ENCODE measurements at regions not wholly inside any gene's neighbourhood (a gene's known extent, or its start where the extent isn't known, plus 50 kb on each side); places are given as distances from the start of the nearest gene placed in this dataset.

GRCh38 chr1:4061521-4062031 is 161.5 kb upstream of the C1orf174 start:
- no peak overlapping the region for H3K4me3 ChIP-seq (ENCODE audit: low read length)
- H3K36me3 ChIP-seq (ENCODE audit: control insufficient read depth, low read length), result no peaks in the 10 kb centered on the region
- H3K9me3 ChIP-seq (ENCODE audit: control insufficient read depth, insufficient read depth, low read length), result no peaks in the 10 kb centered on the region; the same call in 1 of the 2 replicates
- no peaks in the 10 kb centered on the region for H4K20me1 ChIP-seq (ENCODE audit: control insufficient read depth, insufficient read depth, low read depth, low read length)
- no peaks in the 10 kb centered on the region for H3K79me2 ChIP-seq (ENCODE audit: control insufficient read depth, low read length)
- no peak overlapping the region for H3K27ac ChIP-seq (ENCODE audit: low read depth, low read length)
- no peaks in the 10 kb centered on the region for H3K27me3 ChIP-seq (ENCODE audit: control insufficient read depth, low read length)
- H3F3A ChIP-seq (ENCODE audit: control insufficient read depth, insufficient read depth), result no peaks in the 10 kb centered on the region; the same call in 1 of the 2 replicates
- H3K4me2 ChIP-seq (ENCODE audit: low read length), result no peak overlapping the region
- TF ChIP-seq CTCF (IDR thresholded peaks at IDR 0.05; ENCODE audit: low read depth, low read length, poor library complexity, severe bottlenecking) (no peak), EZH2phosphoT487 (IDR thresholded peaks at IDR 0.05; ENCODE audit: borderline replicate concordance, low read length) (no peak)
- peaks cover 27% of the 10 kb centered on the region for H3K4me1 ChIP-seq (ENCODE audit: control insufficient read depth, low read length)
- no peaks in the 10 kb centered on the region for H3K9me2 ChIP-seq (replicated peaks; ENCODE audit: control insufficient read depth, low read length)

GRCh38 chr1:4062041-4062440 is 162.0 kb upstream of the C1orf174 start:
- Histone ChIP-seq H3K4me3 (ENCODE audit: low read length) (no peak overlapping the region), H3K27me3 (ENCODE audit: control insufficient read depth, low read length) (no peaks in the 10 kb centered on the region), H3K36me3 (ENCODE audit: control insufficient read depth, low read length) (no peaks in the 10 kb centered on the region), H3K9me3 (ENCODE audit: control insufficient read depth, insufficient read depth, low read length) (no peaks in the 10 kb centered on the region; the same call in 1 of the 2 replicates), H3F3A (ENCODE audit: control insufficient read depth, insufficient read depth) (no peaks in the 10 kb centered on the region; the same call in 1 of the 2 replicates), H4K20me1 (ENCODE audit: control insufficient read depth, insufficient read depth, low read depth, low read length) (no peaks in the 10 kb centered on the region), H3K4me2 (ENCODE audit: low read length) (no peak overlapping the region), H3K27ac (ENCODE audit: low read depth, low read length) (no peak overlapping the region), H3K4me1 (ENCODE audit: control insufficient read depth, low read length) (peaks cover 23% of the 10 kb centered on the region), H3K9me2 (replicated peaks; ENCODE audit: control insufficient read depth, low read length) (no peaks in the 10 kb centered on the region), H3K79me2 (ENCODE audit: control insufficient read depth, low read length) (no peaks in the 10 kb centered on the region)
- TF ChIP-seq EZH2phosphoT487 (IDR thresholded peaks at IDR 0.05; ENCODE audit: borderline replicate concordance, low read length), result no peak
- TF ChIP-seq CTCF (IDR thresholded peaks at IDR 0.05; ENCODE audit: low read depth, low read length, poor library complexity, severe bottlenecking), result no peak

- no peak for TF ChIP-seq EZH2phosphoT487 (IDR thresholded peaks at IDR 0.05; ENCODE audit: borderline replicate concordance, low read length)
- no peak for TF ChIP-seq CTCF (IDR thresholded peaks at IDR 0.05; ENCODE audit: low read depth, low read length, poor library complexity, severe bottlenecking)
- peaks cover 19% of the 10 kb centered on the region for H3K4me1 ChIP-seq (ENCODE audit: control insufficient read depth, low read length)
- no peaks in the 10 kb centered on the region for H3K27me3 ChIP-seq (ENCODE audit: control insufficient read depth, low read length)
- no peaks in the 10 kb centered on the region for H3K9me2 ChIP-seq (replicated peaks; ENCODE audit: control insufficient read depth, low read length)
- H3K4me3 ChIP-seq (ENCODE audit: low read length), result no peak overlapping the region
- no peaks in the 10 kb centered on the region for H3K36me3 ChIP-seq (ENCODE audit: control insufficient read depth, low read length)
- H4K20me1 ChIP-seq (ENCODE audit: control insufficient read depth, insufficient read depth, low read depth, low read length), result no peaks in the 10 kb centered on the region
- H3F3A ChIP-seq (ENCODE audit: control insufficient read depth, insufficient read depth), result no peaks in the 10 kb centered on the region; the same call in 1 of the 2 replicates
- no peaks in the 10 kb centered on the region for H3K79me2 ChIP-seq (ENCODE audit: control insufficient read depth, low read length)
- no peaks in the 10 kb centered on the region; the same call in 1 of the 2 replicates for H3K9me3 ChIP-seq (ENCODE audit: control insufficient read depth, insufficient read depth, low read length)
- no peak overlapping the region for H3K4me2 ChIP-seq (ENCODE audit: low read length)
- H3K27ac ChIP-seq (ENCODE audit: low read depth, low read length), result no peak overlapping the region
Measured at GRCh38 chr1:4062560-4062959, 162.5 kb upstream of the C1orf174 start.

Data from DOHH2 (cell line).